GM21825 (cell line): ENCODE measurements at regions not wholly inside any gene's neighbourhood (a gene's known extent, or its start where the extent isn't known, plus 50 kb on each side); places are given as distances from the start of the nearest gene placed in this dataset.
"Not testable (repeated sequence)": the region's sequence is repeated elsewhere in the genome, so short reads cannot be mapped to it uniquely, and the experiment has no call there.

Experiments
- ATAC-seq: cut with Tn5 transposase; IDR thresholded peaks from one replicate; pipeline ENCODE4 v1.9.1; 2021; ENCODE audit warnings: mild to moderate bottlenecking, moderate library complexity; ENCODE audit not compliant: unreplicated experiment

DNA sequence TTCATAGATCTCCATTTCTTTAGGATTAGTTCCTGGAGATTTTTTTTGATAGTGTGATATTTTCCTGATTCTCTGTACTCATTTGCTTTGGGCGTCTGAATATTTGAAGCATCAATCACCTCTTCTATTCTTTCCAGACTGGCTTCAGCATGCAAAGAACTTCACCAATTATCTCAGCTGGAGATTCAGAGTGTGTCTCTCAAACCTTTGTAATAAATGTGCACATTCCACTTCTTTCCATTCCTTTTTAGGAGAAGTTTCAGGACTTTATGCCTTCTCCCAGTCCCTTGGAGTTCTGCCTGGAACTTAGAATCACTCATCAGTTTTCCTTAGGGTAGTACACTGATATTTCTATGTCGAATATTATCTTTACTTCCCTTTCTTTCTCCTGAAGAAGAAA, 334.8 kb downstream of the TEX13C start:
- no peak for ATAC-seq

DNA sequence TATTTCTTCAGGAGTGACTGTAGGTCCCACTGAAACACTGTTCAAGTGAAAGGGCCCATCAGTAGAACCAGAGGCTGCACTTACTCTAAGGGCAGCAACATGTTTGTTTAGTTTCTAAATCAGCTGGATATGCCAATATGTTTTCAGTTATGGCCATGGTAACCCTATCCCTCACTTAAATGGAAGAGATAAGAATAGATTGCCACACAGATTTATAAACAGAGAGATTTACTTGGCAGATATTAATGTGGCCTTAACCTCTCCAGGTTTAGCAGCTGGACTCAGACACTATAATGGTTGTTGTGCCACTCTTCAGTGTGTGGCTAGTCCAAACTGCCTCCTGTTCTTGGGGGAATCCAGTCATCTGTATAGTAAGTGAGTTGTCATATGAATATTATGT, 354.1 kb downstream of the TEX13C start:
- ATAC-seq = no peak

DNA sequence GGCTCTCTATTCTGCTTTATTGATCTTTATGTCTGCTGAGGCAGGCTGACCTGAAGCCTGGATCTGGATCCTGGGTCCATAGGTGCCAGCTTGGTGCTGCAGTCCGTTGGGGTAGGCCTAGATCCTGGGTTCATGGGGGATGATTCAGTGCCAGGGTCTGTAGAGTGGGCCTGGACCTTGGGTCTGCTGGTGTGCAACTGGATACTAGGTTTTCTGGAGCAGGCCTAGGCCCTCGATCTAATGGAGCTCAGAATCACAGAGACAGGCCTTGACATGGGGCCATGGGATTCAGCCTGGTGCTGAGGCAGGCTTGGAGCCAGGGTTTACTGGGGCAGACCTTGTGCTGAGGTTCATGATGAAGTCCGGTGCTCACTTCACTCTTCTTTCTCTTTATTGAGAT, 358.6 kb downstream of the TEX13C start:
- no peak for ATAC-seq

DNA sequence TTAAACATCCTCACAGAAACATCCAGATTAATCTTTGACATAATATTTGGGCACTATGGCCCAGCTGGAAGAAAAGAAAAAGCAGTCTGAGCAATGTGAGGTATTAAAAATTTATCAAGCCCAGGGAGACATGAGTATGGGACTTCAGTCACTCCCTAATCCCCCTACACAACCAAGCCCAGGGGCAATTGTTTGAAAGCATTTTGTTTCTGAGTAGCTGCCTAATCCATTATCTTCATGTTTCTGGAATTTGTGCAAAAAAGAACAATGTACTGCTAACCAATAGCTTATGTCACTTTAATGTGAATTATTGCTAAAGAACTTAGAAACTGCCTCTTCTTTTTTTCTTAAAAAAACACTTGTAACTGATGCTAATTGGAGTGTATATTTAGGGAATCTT, 360.7 kb downstream of the TEX13C start:
- no peak for ATAC-seq

GRCh38 chrX:125681058-125681457, 361.4 kb downstream of the TEX13C start:
- peak; percentile 42 for ATAC-seq

DNA sequence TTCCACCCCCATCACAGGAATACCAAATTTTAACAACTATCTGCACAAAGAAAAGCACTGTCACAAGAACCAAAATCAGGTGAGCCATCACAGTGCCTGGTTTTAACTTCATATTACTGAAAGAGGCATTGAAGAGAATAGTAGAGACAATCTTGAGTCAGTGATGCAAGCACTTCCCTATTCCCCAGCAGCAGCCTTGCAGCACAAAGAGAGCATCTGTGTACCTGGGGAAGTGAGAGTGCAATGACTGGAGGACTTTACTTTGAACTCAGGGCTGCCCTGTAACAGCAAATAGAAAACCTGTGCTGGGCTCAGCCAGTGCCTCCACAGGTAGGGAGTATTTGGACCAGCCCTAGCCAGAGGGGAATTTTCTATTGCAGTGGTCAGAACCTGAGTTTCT, 361.8 kb downstream of the TEX13C start:
- ATAC-seq = peak; percentile 80

DNA sequence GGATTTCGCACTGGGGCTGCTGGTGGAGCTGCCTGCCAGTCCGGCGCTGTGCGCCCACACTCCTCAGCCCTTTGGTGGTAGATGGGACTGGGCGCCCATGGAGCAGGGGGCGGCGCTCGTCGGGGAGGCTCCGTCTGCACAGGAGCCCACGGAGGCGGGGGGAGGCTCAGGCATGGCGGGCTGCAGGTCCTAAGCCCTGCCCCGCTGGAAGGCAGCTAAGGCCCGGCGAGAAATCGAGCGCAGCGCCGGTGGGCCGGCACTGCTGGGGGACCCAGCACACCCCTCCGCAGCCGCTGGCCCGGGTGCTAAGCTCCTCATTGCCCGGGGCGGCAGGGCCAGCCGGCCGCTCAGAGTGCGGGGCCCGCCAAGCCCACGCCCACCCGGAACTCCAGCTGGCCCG, 370.9 kb downstream of the TEX13C start:
- ATAC-seq = not testable (repeated sequence)

GRCh38 chrX:125694171-125694570, 374.5 kb downstream of the TEX13C start:
- no peak for ATAC-seq

DNA sequence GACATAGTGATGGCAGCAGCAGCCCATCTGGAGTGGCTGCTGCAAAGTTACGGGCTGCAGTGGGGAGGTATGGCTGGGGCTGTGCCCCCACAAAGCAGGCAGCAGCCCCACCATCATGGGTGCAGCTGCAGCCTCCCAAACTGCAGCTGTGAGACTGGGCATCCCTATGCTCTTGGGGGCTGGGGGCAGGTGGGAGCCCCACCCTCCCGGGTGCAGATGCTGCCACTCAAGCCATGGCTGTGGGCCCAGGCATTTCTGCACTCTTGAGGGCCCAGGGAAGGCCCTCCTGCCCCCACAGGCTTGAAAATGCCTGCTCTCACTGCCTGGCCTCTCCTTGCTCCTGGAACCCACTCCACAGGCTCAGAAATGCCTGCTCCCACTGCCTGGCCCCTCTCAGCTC, 389.4 kb downstream of the TEX13C start:
- ATAC-seq = no peak

DNA sequence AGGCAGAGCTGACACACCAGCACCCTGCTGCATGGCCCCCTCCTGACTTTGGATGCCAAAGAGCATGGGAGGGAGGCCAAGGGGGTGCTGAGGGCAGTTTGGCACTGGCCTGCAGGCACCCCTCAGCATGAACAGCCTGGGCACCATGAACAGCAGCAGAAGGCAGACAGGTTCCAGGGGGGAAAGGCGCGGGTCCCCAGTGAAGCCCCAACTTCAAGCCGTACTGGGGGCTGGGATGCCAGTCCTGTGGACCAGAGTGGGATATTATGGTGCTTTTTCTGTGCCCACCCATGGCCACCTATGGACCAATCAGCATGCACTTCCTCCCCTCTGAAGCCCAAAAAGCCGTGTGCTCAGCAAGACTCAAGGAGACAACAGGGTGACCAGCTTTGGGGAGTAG, 389.9 kb downstream of the TEX13C start:
- no peak for ATAC-seq

- ATAC-seq = no peak
Measured at GRCh38 chrX:125710403-125711062, 390.9 kb downstream of the TEX13C start.

DNA sequence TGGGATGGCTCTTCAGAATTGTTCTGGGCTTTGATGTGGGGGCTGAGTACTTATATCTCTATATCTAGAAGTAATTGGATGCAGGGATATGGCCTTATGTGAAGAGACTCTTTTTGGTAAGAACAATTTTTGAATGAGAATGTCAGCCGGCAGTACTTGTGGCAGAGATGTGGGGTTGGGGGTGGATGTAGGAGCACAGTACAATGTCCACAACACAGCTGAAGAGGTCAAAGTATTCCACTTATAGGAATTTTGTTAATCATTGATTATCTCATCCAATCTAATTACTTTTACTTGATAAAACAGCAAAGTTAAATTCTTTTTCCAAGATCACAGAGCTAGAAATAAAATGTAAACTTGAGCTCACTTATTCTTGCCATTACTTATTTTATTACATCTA, 391.4 kb downstream of the TEX13C start:
- no peak for ATAC-seq

DNA sequence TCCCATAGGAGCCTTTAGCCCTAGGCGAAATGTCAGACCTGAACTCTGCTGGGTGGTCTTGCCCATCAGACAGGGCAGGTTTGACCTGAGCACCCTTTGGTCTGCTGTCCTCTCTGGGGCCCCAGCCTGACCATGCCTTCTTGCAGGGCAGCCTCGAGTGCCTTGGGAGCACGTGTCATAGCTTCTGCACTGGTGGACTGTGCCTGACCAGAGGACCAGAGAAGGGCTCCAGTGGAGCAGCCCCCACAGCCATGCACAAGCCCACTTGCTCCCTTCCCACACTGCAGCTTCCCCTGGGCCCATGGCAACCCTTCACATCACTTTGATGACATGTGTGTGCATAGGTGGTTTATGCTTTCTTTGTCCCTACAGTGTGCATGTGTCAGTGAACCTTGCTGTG, 394.0 kb downstream of the TEX13C start:
- no peak for ATAC-seq

DNA sequence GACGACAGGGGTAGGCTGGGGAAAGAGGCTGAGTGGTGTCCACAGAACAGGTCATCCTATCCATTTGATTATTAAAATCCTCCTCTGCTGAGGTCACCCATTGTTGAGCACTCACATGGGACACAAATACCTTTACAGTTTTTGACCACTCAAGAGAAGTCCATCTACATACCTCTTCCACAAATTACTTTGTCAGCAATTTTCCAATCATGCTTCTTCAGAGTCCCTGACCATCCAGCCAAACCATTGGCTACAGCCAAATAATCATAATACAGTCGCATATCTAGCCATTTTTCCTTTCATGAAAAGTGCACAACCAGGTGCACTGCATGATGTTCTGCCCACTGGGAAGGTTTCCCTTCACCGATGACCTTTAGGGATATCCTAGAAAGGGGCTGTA, 407.4 kb downstream of the TEX13C start:
- ATAC-seq = no peak

GRCh38 chrX:125736008-125736729, 416.5 kb downstream of the TEX13C start:
- ATAC-seq = no peak

DNA sequence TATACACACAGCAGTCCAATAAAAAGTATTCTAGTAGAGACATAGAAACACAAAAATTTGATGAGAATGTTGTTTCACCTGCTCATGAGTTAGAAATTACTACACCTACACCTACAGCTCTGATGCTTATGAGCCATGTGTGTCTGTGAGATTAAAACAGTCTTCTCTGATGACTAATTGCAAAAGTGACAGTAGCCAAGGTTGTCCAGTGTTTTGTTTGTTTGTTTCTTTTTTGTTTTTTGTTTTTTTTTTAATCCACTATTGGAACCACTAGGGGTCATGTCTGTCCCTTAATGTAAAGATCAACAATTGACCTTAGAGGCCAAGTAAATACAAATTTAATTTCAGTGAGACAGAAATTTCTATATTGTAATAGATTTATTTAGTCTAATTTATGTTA, 423.1 kb downstream of the TEX13C start:
- ATAC-seq = no peak

- no peak for ATAC-seq
Measured at GRCh38 chrX:125744914-125745313, 421.2 kb downstream of the DCAF12L2 start.

DNA sequence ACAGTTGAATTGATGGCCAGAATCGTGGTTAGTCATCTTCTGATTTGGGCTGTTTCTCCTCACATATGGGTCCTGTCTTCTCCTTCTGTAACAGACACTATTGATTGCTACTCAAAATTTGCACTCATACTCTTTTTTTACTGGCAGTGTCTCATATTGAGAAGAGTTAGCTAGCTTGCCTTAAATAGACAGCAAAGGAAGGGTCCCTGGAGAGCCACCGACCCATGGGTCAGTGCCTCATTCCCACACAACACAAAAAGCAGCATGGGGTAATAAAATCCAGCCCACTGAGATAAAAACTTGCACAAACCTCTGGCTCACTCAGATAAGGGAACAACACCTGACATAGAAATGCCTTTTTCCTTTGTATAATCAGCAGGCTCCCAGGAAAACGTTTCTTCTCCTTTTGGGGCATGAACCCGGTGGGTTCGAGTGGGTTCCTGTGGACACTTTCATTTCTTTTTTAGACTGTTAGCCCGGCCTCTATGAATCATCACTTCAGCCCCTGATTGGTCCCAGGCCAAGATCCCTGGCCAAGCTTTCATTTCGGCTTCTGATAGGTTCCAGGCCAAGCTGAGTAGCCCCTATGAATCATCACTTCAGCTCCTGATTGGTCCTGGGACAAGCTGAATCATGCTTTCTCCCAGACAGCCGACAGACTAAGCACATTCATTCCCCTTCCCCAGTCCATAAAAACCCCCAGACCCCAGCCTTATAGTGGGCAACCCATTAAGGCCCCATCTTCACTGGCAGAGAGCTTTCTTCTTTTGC, 408.1 kb downstream of the DCAF12L2 start:
- ATAC-seq = no peak

DNA sequence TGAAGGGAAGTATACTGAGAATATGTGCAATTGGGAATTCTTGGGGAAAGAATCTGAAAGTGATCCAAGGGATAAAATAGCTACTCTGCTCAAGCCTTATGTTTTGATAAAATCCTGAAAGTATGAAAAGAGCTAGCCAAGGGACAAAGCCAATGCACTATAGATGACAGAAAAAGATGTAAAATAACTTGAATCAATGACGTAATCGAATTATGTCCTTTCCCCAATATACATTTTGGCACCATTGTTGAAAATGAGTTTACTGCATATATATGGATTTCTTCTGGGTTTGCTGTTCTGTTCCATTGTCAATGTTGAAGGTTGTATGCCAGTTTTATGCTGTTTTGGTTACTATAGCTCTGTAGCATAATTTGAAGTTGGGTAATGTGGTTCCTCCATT, 407.3 kb downstream of the DCAF12L2 start:
- no peak for ATAC-seq

- no peak for ATAC-seq
Measured at GRCh38 chrX:125762954-125763353, 403.1 kb downstream of the DCAF12L2 start.

- ATAC-seq = no peak
Measured at GRCh38 chrX:125765347-125765746, 400.7 kb downstream of the DCAF12L2 start.

DNA sequence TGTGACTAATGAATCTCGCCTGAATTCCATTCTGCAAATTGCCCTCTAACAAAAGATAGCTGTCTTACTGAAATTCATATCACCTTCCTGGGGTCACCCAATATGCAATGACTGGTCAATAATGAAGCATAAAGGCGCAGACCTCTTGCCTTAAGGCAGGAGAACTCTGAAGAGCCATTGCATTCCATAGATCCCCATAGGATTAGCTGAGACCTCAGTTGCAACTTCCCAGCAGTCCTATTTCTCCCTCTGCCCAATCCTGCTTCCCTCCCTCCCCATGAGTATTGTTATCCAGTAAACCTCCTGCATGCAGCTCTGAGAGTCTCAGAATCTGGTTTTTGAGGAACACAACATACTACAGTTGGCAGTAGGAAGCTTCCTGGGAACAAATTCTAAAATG, 396.5 kb downstream of the DCAF12L2 start:
- no peak for ATAC-seq
